HG03025 (cell line): ENCODE measurements at regions not wholly inside any gene's neighbourhood (a gene's known extent, or its start where the extent isn't known, plus 50 kb on each side); places are given as distances from the start of the nearest gene placed in this dataset.
"Not testable (repeated sequence)": the region's sequence is repeated elsewhere in the genome, so short reads cannot be mapped to it uniquely, and the experiment has no call there.

Experiments
- ATAC-seq: cut with Tn5 transposase; IDR thresholded peaks from one replicate; pipeline ENCODE4 v1.9.1; 2021; ENCODE audit warnings: mild to moderate bottlenecking, moderate library complexity; ENCODE audit not compliant: unreplicated experiment, low FRiP score

DNA sequence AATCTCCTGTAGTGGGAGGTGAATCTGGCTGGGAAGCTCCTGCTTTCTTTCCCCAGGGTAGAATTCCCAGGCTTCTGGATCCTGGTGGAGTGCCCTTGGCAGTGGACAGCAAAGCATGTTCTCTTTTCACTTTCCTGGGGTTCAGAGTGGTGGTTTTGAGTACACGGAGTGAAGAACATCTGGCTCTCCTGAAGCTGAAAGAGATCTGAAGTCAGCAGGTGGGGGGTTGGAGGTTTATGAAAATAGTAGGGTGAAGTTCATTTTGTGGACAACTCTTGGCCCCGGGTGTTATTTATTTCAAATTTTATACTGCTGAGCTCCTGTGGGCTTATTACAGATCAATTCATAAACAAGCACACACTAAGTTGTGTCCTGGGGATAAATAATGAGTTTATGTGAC lies 497.3 kb downstream of the KLF5 start:
- no peak for ATAC-seq

DNA sequence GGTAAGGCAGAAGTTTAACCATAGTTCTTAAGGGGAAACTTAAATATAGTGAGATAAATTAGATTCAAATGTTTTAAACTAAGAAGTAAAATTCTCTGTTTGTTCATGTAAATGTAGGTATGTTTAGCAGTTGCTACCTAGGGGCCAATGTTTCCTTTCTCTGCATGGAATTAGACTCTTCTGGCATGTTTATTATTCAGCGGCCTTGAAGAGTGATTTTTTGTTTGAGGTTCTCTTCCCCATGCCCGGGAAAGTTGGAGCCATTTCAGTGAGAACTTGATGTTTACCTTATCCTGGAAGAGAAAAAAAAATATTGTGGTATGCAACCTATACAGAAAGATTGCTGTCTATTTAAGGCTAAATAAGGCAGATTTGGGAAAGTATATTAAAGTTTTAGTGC lies 492.9 kb downstream of the KLF5 start:
- no peak for ATAC-seq

DNA sequence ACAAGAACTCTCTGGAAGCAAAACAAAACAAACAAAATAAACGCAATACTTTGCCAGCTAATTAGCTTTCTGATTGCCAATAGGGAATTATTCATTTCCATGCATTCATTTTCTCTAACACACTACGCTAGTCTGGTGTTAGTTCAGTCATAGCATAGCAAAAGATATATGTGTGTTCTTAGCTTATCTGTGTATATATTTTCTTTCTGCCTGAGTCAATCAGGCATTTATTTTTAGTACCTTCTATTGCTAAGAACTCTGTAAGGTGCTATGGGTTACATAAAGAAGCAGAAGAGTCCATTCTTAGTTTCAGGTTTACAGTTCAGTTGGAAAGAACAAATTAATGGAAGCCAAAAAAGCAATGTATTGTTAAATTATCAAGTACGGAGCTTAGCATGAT lies 490.9 kb downstream of the KLF5 start:
- no peak for ATAC-seq

DNA sequence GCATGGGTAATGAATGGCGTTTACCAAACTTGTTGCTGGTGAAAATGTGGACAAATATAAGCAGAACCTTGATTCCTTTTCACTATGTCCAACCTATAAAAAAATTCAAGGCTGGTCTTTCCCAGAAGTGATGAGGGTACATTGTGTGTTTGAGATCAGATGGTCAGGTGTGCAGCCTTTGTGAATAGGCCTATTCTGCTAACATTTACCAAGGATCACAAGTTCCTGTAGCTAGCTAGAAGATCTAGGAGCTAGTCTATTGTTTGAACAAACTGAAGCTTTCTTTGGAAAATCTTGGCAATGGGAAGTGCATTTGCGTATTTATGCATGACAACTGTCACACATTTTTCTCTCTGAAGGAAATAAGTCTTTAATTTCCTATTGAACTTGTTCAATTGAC lies 489.6 kb downstream of the KLF5 start:
- ATAC-seq = no peak

DNA sequence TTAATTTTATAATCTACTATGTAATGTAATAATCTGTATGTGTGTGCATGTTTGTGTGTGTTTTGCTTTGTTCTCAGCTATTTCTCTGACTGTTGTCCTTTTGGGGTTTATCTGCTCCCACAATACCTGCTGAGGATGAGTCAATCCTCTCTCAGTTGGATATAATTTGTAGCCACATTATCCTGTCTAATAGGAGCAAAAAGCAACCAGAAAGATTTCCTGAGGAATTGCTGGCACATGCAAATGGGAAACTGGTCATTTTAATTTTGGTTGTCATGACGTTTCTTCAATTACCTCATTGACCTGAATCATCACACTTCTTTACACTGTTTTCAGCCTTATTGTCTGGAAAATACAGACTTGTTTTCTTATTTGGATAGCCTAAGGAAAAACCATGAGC lies 488.4 kb downstream of the KLF5 start:
- ATAC-seq = no peak

DNA sequence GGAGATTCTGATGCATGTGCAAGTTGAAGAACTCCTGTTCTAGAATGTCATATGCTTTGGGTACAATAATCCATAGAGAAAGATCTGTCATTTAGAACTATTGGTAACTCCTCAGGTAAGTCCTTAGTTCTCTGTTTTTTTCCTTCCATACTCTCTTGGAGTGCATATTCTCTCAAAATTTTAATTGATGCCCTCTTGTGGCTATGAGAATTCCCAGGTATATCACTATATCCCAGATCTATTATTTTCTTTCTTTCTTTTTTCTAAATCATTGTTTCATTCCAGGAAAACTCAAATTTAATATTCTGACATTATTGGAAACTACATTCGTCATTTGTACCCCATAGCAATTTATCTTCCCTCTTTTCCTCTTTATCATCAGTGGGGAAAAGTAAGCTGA lies 485.4 kb downstream of the KLF5 start:
- no peak for ATAC-seq

DNA sequence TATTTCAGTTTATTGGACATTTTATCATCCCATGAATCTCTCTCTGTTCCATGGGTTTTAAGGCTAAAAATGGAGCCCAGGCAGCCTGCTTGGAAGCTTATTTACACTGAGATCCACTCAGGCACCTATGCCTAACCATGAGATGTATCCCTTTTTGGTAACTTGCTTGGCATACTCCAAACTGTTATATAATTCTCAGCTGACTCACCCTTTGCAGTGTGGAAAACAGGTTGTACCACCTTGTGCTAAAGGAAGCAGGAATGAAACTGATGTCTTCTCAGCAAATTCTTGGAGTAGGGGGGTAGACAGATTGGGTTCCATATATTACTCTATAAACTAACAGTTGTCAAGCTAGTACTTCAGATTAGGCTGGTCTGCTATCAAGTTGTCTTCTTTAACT lies 483.6 kb downstream of the KLF5 start:
- ATAC-seq = no peak

DNA sequence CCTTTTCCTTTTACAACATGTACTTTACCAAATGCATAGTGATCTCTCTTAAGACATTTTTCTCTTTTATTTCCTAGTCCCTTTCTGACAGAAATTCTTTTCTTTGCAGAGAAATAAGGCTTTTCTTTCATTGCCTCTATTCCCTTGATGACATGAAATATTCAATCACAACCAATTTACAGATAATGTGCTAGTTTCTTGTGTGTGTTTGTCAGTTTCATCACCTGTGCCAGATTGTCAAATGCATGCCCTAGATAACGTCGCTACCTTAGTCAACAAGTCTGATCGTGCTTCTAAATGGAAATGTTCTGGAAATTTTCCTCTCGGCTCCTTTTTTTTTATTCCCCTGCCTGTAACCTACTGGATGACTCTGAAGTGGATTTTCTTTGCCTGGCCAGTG lies 478.1 kb downstream of the KLF5 start:
- ATAC-seq = no peak

DNA sequence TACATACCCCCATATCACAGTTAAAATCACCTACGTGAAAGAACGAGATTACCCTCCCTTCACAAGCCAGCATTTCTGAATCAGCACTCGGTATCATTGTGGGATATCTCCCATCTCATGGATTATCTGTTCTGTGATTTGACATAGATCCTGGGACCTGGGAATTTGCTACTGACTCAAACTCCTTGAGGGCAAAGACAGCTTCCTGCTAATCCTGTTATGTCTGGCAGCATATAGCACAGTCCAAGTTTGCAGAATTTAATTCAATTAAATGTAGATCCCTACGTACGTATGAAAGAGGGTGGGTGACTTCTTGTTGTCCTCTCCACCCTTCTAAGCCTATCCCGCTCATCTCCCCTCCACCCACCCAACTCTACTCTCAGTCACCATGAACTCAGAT lies 476.5 kb downstream of the KLF5 start:
- no peak for ATAC-seq

DNA sequence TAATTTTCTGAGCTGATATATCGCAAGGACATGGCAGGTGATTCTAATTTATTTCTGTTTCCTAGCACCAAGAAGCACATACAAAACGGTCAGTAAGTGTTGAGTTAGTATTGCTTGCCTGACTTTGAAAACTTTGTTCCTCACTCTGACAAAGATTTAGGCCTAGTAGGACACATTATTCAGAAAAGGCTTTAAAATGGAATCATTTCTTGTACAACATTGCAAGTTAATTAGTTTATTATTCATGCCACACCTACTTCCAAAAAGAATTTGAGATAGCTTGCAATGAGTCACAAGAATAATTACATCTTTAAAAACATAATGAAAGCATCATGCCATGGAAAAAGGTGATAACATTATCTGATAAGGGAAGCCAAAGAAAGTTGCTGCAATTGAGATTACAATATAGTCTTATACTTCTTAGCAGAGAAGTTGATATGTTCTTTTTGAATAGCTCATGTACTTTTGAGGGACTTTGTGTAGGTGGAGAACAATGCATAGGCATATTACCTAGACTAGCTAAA lies 474.2 kb downstream of the KLF5 start:
- ATAC-seq = no peak

DNA sequence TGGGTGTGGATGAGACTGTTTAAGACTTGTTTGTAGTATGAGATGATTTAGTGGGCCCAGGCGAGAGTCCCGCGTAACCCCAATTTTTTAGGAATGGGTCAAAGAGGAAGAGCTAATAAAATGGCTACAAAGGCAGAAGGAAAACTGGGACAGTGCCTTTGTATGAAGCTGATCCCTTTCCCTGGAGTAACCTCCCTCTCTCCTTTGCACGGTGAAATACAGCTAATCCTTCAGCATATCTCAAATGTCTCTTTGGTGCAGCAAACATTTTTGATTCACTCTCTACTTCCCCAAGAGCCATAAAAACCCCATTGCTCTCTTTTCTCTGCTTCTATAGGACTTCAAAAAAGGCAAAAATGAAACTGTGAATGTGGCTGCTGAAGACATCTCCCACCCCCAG lies 473.8 kb downstream of the KLF5 start:
- no peak for ATAC-seq

DNA sequence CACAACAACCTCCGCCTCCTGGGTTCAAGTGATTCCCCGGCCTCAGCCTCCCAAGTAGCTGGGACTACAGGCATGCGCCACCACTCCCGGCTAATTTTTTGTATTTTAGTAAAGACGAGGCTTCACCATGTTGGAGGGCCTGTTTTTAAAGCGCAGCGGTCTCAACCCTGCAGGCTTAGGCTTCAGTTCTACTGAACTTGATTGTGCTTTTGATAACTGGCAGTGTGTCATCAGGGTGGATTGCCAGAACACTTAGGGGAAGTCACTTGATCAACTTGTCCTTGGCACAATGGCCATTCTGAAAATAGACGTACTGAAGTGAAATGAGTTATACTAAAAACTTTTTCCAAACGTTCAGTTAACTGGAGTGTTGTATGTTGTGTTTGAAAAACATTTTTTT lies 472.2 kb downstream of the KLF5 start:
- ATAC-seq = no peak

DNA sequence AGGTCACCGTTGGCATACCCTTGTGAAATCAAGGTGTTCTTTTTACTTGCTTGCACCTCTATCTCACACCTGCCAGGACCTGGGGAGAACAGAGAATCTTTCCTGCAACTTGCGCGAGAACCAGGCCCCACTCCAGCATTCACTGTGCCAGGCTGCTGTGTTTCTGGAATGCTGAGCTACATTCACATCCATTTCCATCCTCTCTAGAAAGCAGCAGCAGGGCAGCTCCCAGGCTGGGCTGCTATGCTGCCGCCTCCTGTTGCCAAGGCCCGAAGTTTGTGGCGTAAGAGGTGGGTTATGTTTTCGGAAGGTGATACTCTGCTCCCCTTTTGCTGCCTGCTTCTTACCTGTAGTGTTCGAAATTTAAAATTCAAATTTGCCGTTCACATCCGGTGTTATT lies 464.1 kb downstream of the KLF5 start:
- ATAC-seq = no peak

DNA sequence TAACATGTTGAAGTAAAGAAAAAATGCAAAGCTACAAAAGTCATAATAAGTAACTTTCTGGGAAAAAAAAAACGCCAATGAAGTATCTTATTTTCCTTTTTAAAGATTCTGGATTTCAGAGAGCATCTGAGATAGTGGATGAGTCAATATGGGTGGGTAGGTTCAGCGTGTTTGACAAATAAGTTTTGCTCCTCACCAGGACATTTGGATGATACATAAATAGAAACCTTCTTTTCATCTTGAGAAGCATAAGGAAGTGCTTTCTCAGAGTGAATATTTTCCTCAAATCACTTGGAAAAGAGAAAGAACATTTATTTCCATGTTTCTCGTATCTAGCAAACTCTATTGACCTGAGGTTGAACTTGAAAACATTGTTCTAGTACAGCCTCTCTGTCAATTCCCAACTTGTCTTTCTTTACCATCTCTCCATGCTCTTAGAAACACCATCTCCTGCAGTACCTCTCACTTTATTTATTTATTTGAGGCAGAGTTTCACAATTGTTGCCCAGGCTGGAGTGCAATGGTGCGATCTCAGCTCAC lies 463.2 kb downstream of the KLF5 start:
- ATAC-seq = no peak

DNA sequence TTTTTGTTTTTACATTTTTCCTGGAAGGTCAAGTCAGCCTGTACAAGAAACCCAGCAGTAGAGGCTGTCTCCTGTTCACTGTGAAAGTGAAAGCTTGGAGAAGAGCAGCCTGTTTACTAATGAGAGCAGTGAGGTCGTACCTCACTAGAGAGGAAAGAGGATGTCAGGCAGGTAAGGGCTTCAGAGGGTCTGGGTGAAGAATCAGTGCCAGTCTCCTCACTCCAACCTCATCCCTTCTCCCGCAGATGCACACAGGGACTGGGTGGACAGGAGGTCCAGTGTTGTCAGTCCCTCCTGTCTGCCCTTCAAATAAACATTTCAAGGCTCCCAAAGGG lies 462.5 kb downstream of the KLF5 start:
- no peak for ATAC-seq

DNA sequence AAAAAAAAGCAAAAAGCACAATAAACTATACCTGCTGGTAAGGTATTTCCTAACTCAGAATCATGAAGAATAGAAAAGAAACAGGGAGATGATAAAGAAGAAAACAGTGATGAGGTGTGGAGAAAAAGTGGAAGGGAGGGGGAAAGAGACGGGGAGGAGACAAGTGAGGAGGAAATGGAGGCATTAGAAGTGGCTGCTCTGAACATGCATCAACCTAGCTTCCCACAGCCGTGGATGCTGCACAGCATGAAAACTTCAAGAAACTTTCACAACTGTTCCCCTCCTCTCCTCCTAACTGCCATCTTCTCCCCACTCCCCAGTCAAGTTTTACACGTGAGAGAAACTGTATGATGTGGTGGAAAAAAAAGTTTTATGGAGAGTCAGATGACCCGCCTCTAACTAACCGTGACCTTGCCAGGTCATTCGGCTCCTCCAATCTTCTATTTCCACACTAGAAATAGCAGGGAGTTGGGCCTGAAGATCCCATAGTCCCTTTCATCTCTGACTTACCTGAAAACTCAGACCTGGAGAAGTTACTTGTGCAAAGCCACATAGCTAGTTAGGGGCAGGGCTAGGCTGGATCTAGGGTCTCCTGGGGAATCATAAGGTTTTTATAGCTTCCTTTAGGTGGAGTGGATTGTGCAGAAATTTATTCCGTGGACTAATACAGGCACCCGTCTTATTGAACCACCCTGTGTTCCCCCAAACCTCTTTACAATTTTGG lies 461.9 kb downstream of the KLF5 start:
- ATAC-seq = no peak

DNA sequence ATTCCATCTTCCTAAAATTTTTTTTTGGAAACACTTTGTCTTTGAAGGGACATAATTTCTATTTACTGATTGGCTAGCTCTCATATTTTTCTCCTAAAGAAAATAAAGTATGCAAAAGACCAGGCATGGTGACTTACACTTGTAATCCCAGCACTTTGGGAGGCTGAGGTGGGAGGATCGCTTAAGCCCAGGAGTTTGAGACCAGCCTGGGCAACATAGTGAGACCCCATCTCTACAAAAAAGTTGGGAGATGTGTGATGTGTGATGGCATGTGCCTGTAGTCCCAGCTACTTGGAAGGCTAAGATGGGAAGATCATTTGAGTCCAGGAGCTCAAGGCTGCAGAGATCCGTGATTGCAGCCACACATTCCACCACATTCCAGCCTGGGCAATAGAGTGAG lies 461.3 kb downstream of the KLF5 start:
- ATAC-seq = not testable (repeated sequence)

DNA sequence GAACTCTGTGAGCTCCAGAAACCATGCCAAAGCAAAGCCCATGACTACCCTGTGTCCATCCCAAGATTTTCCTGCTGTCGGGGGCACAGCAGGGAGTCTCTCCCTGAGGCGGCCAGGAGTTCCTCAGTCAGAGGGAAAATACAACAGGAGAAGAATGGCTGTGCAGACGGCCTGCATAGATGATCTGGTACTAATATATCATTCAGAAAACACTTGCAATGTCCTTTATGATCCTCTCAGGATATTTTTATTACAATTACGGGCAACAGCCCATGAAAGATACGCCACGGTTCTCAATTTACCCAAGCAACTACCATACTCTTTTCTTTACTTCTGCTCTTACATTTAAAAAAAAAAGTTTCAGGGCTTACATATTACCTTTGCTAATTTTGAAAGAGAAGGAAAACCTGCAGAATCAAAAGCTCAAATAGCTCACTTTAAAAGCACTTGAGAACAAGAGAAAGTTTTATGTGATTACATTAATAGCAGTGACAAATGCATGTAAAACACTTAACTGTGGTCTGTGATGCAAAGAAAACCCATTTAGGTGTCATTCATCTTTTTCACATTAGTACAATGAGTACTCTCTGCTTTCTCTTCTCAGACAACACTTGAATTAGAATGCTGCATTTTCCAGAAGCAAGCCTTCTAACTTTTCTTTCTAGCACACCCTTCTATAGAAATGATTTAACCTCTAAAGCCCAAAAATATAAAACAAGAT lies 460.8 kb downstream of the KLF5 start:
- no peak for ATAC-seq

DNA sequence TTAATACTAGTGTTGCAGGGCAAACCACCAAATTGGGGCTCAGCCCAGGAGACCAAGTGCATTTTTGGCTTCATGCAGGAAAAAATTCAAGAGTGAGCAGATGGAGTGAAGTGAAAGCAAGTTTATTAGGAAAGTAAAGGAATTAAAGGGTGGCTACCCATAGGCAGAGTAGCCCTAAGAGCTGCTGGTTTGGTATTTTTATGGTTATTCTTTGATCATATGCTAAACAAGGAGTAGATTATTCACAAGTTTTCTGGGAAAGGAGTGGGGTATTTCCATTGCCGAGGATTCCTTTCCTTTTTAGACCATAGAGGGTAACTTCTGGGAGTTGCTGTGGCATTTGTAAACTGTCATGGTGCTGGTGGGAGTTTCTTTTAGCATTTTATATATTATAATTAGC lies 459.0 kb downstream of the KLF5 start:
- no peak for ATAC-seq

DNA sequence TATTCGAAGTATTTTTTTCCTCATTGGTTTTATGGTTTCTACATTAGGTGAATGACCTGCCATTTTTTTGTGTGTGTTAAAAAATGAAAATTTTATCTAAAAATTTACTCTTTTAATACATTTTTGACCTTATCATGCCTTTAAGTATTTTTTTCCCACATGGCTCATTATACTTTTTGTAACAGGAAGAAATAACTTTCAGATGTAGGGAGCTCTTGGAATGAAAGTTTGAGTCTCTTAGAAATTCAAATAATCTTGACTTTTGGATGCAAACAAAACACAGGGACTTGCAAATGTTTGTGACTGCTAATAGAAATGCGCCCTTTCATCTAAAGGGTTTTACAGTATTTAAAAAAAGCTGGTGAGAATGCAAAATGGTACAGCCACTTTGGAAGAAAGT lies 457.9 kb downstream of the KLF5 start:
- no peak for ATAC-seq

DNA sequence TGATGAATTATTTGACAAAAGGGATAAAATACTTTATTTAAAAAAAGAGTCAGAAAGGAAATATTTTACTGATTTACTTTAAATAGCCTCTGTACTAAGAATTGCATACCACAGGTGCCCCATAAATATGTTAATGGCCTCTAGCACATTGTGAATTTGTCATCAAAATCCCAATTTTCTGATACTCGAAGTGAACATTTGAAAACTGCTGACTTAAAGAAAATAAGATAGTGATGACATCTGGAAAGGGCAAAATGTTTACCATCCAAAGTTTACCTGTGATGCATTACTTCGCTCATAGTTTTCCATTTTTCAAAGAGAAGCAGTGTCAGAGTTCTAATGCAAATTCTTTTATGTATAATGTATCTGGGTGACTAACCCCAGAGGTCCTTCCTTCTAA lies 455.4 kb downstream of the KLF5 start:
- ATAC-seq = no peak

DNA sequence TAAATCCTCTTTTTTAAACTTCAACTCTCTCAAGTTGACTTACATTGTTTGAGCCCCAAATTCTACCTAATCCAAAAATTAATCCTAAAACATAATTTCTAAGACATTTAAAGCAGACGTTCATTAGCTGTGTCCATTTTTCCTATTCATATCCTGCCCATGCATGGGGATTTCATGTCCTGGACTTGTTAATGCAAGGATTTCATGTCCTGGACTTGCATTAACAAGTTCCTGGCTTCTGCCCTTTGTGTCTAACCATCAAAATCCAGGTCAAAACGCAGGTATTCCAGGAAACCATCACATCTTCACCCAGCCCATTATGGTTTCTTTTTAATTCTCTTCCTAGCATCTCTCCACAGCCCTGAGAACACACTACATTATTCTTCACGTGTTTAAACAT lies 454.9 kb downstream of the KLF5 start:
- ATAC-seq = no peak
